HepG2 (cell line): ENCODE measurements at regions not wholly inside any gene's neighbourhood (a gene's known extent, or its start where the extent isn't known, plus 50 kb on each side); places are given as distances from the start of the nearest gene placed in this dataset.

Source experiments
- ATAC-seq: fragments of 200-7000 bp; cut with Tn5 transposase; 3 replicates; pipeline ENCODE4 v1.9.1; 2020; ENCODE audit warnings: mild to moderate bottlenecking, moderate library complexity
- BruUV-seq: library from RNA; stranded (reverse); fragments of 400-500 nt; replicated peaks from 2 replicates; lab custom pipeline; 2021; lab: Mats Ljungman, UMichigan
- CTCF ChIA-PET: fragments of 300-600 bp; formaldehyde crosslinking; extraction: SDS; loops from one replicate; lab custom pipeline; 2021; ENCODE audit warnings: low total read pairs, inconsistent platforms, low intra/inter-chr PET ratio; lab: Yijun Ruan, JAX
- POLR2A ChIA-PET: fragments of 350-600 bp; sonication (Branson Sonifier 250); formaldehyde crosslinking; loops from one replicate; lab custom pipeline; 2020; ENCODE audit warnings: antibody characterized with exemption, inconsistent platforms; lab: Yijun Ruan, JAX
- DNase-seq: peaks from one replicate; pipeline ENCODE4 v3.0.0-alpha.2; 2015; ENCODE audit warnings: low spot score
- FAIRE-seq: peaks from 3 replicates; lab custom pipeline; 2011; peaks lifted over from hg19 to GRCh38; lab: Jason Lieb, UNC
- H2AFZ ChIP-seq: one replicate; pipeline ENCODE4 v1.6.1; 2011; ENCODE audit warnings: low read length, inconsistent platforms
- H3K27ac ChIP-seq: fragments of 300-600 bp; 3 replicates; pipeline ENCODE4 v1.8.0; 2011; ENCODE audit warnings: mixed run types, mild to moderate bottlenecking, mixed read lengths, low read length, inconsistent platforms; ENCODE audit not compliant: insufficient read depth; ENCODE audit errors: extremely low read length
- H3K27me3 ChIP-seq, 2 experiments: fragments of 200-600 bp in 1 of 2; 2 replicates in 1 of 2; 3 replicates in 1 of 2; pipeline versions ENCODE4 v1.6.0 to v1.8.0; 2011; ENCODE audit warnings: low read length in 2 of 2, mild to moderate bottlenecking in 2 of 2, moderate library complexity in 2 of 2, inconsistent platforms in 1 of 2; ENCODE audit not compliant: insufficient read depth in 2 of 2, control insufficient read depth in 1 of 2
- H3K36me3 ChIP-seq, 2 experiments: fragments of 200-600 bp in 1 of 2; replicated peaks in 1 of 2; 2 replicates in 1 of 2; 3 replicates in 1 of 2; pipeline versions ENCODE4 v1.5.1 to v1.8.0; 2011; ENCODE audit warnings: low read length in 2 of 2, inconsistent platforms in 1 of 2; ENCODE audit not compliant: insufficient read depth in 2 of 2, control insufficient read depth in 1 of 2
- H3K4me1 ChIP-seq: 2 replicates; pipeline ENCODE4 v1.5.1; 2012; ENCODE audit warnings: low read length, inconsistent platforms; ENCODE audit not compliant: insufficient read depth
- H3K4me2 ChIP-seq: 2 replicates; pipeline ENCODE4 v1.6.0; 2011; ENCODE audit warnings: low read depth, low read length, inconsistent platforms
- H3K4me3 ChIP-seq, 3 experiments: fragments of 200-600 bp in 1 of 3; sonication (generic), shearing (Covaris generic) in 1 of 3; replicated peaks in 1 of 3; 2 replicates each; pipeline ENCODE4 v1.5.1; 2011 to 2016; ENCODE audit warnings: low read length in 3 of 3, inconsistent platforms in 2 of 3, low read depth in 2 of 3, mild to moderate bottlenecking in 2 of 3, control low read depth in 1 of 3, mixed read lengths in 1 of 3; ENCODE audit not compliant: insufficient read depth in 1 of 3
- H3K79me2 ChIP-seq: one replicate; pipeline ENCODE4 v1.6.1; 2011; ENCODE audit warnings: low read length, inconsistent platforms; ENCODE audit not compliant: insufficient read depth
- H3K9ac ChIP-seq: 2 replicates; pipeline ENCODE4 v1.6.0; 2011; ENCODE audit warnings: mild to moderate bottlenecking, low read depth, low read length, inconsistent platforms; ENCODE audit not compliant: insufficient read depth
- H3K9me3 ChIP-seq: 2 replicates; pipeline ENCODE4 v1.5.1; 2012; ENCODE audit warnings: mild to moderate bottlenecking, low read length
- H4K20me1 ChIP-seq: 2 replicates; pipeline ENCODE4 v1.6.0; 2011; ENCODE audit warnings: inconsistent platforms, mild to moderate bottlenecking, low read length, moderate library complexity; ENCODE audit not compliant: insufficient read depth
- ADNP ChIP-seq: sonication (generic); formaldehyde crosslinking; IDR thresholded peaks from 2 replicates; pipeline ENCODE4 v1.4.0; 2020; ENCODE audit warnings: missing genetic modification reagents
- JUNB ChIP-seq: sonication (generic); formaldehyde crosslinking; IDR thresholded peaks from 2 replicates; pipeline ENCODE4 v1.8.0; 2022; ENCODE audit warnings: missing genetic modification reagents, mild to moderate bottlenecking, borderline replicate concordance
- PHF21A ChIP-seq: sonication (generic); formaldehyde crosslinking; IDR thresholded peaks from 2 replicates; pipeline ENCODE4 v1.5.0; 2020; ENCODE audit warnings: mild to moderate bottlenecking, missing genetic modification reagents
- PRPF4 ChIP-seq: fragments of 200-400 bp; formaldehyde crosslinking; IDR thresholded peaks from 2 replicates; pipeline ENCODE4 v1.6.1; 2016; ENCODE audit warnings: low read length, low read depth; ENCODE audit not compliant: poor library complexity, severe bottlenecking
- SMAD3 ChIP-seq: sonication (generic); formaldehyde crosslinking; IDR thresholded peaks from 2 replicates; pipeline ENCODE4 v1.4.0; 2020; ENCODE audit warnings: missing genetic modification reagents
- TEAD3 ChIP-seq: optimal IDR thresholded peaks from 2 replicates; pipeline ENCODE3; 2016; ENCODE audit warnings: borderline replicate concordance
- ZNF333 ChIP-seq: sonication (generic); formaldehyde crosslinking; IDR thresholded peaks from 2 replicates; pipeline ENCODE4 v1.4.0; 2020; ENCODE audit warnings: mild to moderate bottlenecking, missing genetic modification reagents, borderline replicate concordance
- ZNF563 ChIP-seq: sonication (generic); formaldehyde crosslinking; IDR thresholded peaks from 2 replicates; pipeline ENCODE4 v1.8.0; 2022; ENCODE audit warnings: mild to moderate bottlenecking, moderate library complexity, missing genetic modification reagents
- ZNF644 ChIP-seq: IDR thresholded peaks from 2 replicates; pipeline ENCODE4 v1.6.1; 2016; ENCODE audit warnings: low read depth
- WGBS: methylation state at CpG from one replicate; pipeline ENCODE4 v1.1.6; 2017; ENCODE audit warnings: low lambda C conversion rate; 5-methylcytosine and 5-hydroxymethylcytosine counted together
- in situ Hi-C: cut with HindIII; loops from 2 replicates; pipeline ENCODE4 v1.10.0; 2017; ENCODE audit warnings: low pct_unique_long_range_greater_than_20kb; ENCODE audit not compliant: extremely low pct_ligation_motif_present
- intact Hi-C: fragments of 100-400 bp; cut with micrococcal nuclease; formaldehyde crosslinking; loops from one replicate; pipeline ENCODE4 v1.10.0; 2022; ENCODE audit not compliant: unreplicated experiment
- TF ChIP-seq, protein P1 (sequence below): IDR thresholded peaks from 2 replicates; pipeline ENCODE4 v1.6.1; 2016
- TF ChIP-seq, protein P2 (sequence below): fragments of 450-650 bp; IDR thresholded peaks from 2 replicates; pipeline ENCODE4 v1.6.1; 2016

DNA sequence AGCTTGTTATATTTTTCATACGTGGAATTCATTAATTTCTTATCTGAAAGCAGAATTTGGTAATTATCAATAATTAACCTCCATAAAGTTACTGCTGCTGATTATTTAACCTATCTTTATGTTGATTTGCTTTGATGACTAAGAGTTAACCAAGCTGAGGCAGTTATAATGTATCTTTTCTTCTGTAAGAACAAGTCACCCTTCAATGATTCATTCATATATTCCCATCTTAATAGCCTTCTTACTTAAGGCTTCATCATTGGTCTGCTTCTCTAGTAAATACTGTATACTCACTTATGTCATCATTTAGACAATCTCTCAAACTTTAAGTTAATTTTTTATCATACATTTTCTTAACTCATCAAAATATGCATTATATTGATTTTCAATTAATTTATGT is 592.2 kb downstream of the ANXA1 start:
- POLR2A ChIA-PET: no interaction called here
- no peak overlapping the region for H3K4me2 ChIP-seq
- BruUV-seq: no TSS peak
- TF ChIP-seq PHF21A (CRISPR knock-in tag): no peak
- no peak for TF ChIP-seq PRPF4
- no peak for TF ChIP-seq ADNP (CRISPR knock-in tag)
- TF ChIP-seq SMAD3 (CRISPR knock-in tag): no peak
- TF ChIP-seq ZNF563 (CRISPR knock-in tag): no peak
- no peak for TF ChIP-seq ZNF644 (CRISPR knock-in tag)
- no peak for TF ChIP-seq TEAD3 (CRISPR knock-in tag)
- TF ChIP-seq, protein P1, sequence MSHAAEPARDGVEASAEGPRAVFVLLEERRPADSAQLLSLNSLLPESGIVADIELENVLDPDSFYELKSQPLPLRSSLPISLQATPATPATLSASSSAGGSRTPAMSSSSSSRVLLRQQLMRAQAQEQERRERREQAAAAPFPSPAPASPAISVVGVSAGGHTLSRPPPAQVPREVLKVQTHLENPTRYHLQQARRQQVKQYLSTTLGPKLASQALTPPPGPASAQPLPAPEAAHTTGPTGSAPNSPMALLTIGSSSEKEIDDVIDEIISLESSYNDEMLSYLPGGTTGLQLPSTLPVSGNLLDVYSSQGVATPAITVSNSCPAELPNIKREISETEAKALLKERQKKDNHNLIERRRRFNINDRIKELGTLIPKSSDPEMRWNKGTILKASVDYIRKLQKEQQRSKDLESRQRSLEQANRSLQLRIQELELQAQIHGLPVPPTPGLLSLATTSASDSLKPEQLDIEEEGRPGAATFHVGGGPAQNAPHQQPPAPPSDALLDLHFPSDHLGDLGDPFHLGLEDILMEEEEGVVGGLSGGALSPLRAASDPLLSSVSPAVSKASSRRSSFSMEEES: no peak
- no peak for TF ChIP-seq ZNF333
- TF ChIP-seq, all 625 proteins: peak for 0
- in situ Hi-C loops (no loop called here), intact Hi-C loops (no loop called here)
- no peak for ATAC-seq
- Histone ChIP-seq H3K4me1 (no peaks in the 10 kb centered on the region), H3K9me3 (no peaks in the 10 kb centered on the region), H2AFZ (no peak overlapping the region), H3K79me2 (no peaks in the 10 kb centered on the region), H3K36me3 (no peaks in the 10 kb centered on the region), H4K20me1 (no peaks in the 10 kb centered on the region), H3K4me3 (no peak overlapping the region), H3K27me3 (no peaks in the 10 kb centered on the region), H3K9ac (no peak overlapping the region), H3K27ac (no peak overlapping the region)
- WGBS: 0% methylated on average over 1 of the region's 1 CpG
- DNase-seq: no peak
- FAIRE-seq: no peak
- CTCF ChIA-PET: no interaction called here

- Histone ChIP-seq H2AFZ (no peak overlapping the region), H3K4me2 (no peak overlapping the region), H3K4me1 (no peaks in the 10 kb centered on the region), H4K20me1 (no peaks in the 10 kb centered on the region), H3K4me3 (no peak overlapping the region), H3K79me2 (no peaks in the 10 kb centered on the region), H3K27ac (no peak overlapping the region), H3K9me3 (no peaks in the 10 kb centered on the region), H3K36me3 (no peaks in the 10 kb centered on the region), H3K9ac (no peak overlapping the region), H3K27me3 (no peaks in the 10 kb centered on the region)
- DNase-seq (no peak), ATAC-seq (no peak), FAIRE-seq (no peak)
- 0% methylated on average over 3 of the region's 3 CpGs for WGBS
- TF ChIP-seq, protein P2, sequence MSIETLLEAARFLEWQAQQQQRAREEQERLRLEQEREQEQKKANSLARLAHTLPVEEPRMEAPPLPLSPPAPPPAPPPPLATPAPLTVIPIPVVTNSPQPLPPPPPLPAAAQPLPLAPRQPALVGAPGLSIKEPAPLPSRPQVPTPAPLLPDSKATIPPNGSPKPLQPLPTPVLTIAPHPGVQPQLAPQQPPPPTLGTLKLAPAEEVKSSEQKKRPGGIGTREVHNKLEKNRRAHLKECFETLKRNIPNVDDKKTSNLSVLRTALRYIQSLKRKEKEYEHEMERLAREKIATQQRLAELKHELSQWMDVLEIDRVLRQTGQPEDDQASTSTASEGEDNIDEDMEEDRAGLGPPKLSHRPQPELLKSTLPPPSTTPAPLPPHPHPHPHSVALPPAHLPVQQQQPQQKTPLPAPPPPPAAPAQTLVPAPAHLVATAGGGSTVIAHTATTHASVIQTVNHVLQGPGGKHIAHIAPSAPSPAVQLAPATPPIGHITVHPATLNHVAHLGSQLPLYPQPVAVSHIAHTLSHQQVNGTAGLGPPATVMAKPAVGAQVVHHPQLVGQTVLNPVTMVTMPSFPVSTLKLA: peak; percentile 99
- no peak for TF ChIP-seq JUNB
- intact Hi-C loops: no loop called here
- CTCF ChIA-PET: no interaction called here
- POLR2A ChIA-PET: no interaction called here
- in situ Hi-C loops: no loop called here
- no TSS peak for BruUV-seq
Observed at GRCh38 chr9:73745598-73745997, 593.9 kb downstream of the ANXA1 start.
